ENCODE measurements at regions not wholly inside any gene's neighbourhood (a gene's known extent, or its start where the extent isn't known, plus 50 kb on each side); places are given as distances from the start of the nearest gene placed in this dataset.
"Not testable (repeated sequence)": the region's sequence is repeated elsewhere in the genome, so short reads cannot be mapped to it uniquely, and the experiment has no call there.

DNA sequence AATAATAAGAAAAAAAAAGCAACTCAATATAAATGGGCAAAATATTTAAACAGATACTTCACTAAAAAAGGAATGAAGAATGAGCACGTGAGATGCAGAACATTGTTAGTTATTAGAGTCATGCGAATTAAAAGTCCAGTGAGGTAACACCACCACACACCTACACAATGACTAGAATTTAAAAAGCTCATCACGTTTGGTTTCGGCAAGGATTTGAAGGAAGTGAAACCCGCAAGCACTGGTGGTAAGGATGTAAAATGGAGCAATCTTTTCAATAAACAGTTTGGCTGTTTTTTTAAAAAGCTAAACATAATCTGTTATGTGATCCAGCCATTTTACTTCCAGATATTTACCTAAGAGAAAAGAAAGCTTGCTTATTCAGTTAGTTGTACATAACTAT lies 1181.6 kb upstream of the CELF4 start:
- DNase-seq (ENCODE audit: low read depth, low spot score): no peak

DNA sequence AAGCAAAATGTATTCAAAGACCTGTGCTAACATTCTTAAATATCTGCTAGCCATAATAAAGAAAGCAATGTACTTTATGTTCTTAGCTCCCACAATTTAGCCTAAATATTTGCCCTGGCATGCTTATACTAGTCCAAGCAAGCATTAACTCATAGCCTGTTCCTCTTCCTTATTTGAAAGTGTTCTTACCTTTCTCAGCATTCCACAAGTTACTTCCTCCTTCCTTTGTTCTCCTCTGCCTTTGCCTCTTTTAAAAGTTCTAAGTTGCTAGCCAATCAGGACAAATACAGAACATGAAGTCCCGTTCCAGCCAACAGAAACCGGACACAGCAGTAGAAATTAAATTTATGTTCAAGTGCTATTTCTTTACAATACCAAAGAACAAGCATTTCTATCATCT lies 1154.6 kb upstream of the CELF4 start:
- DNase-seq (ENCODE audit: low read depth, low spot score): not testable (repeated sequence)

DNA sequence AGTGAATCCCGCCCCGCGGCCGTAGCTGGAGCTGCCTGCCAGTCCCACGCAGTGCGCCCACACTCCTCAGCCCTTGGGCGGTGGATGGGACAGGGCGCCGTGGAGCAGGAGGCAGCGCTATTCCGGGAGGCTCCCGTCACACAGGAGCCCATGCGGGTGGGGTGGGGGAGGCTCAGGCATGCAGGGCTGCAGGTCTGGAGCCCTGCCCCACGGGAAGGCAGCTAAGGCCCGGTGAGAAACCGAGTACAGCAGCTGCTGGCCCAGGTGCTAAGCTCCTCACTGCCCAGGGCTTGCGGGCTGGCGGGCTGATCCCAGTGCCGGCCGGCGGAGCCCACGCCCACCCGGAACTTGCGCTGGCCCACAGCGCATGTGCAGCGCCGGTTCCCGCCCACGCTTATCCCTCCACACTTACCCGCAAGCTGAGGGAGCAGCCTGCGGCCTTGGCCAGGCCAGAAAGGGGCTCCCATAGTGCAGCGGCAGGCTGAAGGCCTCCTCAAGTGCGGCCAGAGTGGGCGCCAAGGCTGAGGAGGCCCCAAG lies 1152.8 kb upstream of the CELF4 start:
- no peak for DNase-seq (ENCODE audit: low read depth, low spot score)

DNA sequence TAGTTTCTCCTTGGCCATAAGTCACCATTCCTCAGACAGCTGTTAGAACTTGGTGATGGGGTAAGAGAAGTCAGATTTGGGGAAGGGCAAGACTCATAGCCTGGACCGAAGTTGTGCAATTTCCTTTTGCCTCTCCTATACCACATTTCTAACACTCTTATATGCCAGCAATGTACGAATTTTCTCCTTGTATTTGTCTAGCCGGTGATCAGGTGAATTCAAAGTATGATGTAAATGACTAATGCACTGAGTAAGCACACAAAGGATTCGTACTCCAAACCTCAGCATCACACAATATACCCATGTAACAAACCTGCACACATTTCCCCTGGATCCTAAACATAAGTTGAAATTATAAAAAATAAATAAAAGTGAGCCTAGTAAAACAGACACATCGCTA lies 1143.5 kb upstream of the CELF4 start:
- DNase-seq (ENCODE audit: low read depth, low spot score): no peak

DNA sequence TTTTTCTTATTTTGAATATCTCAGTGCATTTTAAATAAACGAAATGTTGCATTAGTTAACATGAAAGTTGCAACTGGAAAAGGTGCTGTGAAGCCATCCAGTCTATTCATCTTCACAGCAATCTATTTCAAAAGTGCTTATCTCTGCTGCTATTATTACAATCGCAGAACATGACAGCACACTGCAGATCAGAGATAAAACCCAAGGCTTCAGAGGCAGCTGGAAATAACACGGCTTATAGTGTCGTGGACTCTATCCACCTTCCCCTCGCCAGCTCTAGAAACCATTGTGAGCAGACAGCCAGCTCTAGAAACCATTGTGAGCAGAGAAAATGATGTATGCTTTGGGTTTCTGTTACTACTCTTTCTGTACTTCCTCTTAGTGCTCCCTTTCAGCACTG lies 1140.8 kb upstream of the CELF4 start:
- no peak for DNase-seq (ENCODE audit: low read depth, low spot score)

DNA sequence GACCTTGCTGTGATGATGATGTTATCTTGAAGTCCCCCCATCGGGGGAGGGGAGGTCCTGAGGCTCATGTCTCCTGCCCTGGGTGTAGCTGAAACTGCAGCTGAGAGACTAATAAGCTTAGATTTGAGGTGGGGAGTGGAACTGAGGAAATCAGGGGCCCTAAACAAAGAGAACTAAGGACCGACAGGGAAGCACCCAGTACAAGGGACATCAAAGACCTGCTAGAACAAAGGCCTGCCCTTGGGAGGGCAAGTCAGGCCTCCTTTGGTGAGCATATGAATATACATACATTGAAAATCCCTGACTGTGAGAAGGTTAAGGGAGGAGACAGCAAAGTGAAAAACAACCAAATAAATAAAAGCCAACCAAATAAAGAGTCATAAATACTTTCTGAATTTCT lies 1132.5 kb upstream of the CELF4 start:
- DNase-seq (ENCODE audit: low read depth, low spot score): no peak

DNA sequence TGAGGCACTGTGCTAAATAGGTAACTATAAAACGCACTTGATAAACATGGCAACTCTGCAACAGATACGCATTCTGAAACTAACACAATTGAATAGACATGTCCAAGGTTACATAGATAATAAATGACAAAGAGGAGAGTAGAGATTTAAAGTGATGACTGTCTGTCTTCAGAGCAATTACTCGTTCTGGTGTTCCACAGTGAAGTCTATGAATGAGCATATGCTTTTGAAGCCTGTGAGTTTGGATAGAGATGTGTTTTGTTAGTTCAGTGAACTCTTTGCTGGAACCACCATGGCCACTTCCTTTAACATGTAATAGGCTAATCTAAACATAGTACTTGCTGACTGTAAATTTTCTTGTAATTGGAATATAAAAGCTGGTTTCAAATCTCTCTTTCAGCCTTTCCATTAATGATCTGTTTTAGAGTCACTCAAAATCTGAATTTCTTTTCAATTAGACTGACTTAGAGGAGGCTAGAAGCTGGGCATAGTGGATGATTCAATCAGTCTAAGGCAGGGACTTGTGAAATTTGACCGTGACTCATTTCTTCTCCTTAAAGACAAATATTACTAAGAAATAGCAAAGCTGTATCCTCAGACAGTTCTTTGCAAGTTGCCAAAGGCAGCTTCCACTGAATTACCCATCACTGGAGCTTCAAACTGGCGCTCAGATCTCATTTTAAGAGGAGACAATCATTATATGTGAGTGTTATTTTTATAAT lies 1130.1 kb upstream of the CELF4 start:
- DNase-seq (ENCODE audit: low read depth, low spot score): no peak

DNA sequence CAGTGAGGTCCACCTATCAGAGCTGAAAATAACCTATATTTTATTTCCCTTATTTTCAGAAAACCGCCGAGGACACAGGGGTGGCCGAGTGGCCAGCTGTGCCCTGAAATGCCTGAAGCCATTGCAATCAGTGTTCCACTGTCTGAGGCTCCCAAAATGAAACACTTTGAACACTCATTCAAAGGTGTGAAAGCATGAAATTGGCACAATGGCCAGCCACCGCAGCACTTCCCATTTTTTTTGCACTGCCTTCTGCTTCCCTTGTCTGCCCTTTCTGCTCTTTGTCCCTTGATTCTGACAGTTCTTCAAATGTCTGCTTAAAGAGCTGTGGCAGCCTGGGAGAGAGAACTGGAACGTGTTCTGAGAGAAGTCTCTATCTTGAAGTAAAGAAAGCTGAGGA lies 1127.5 kb upstream of the CELF4 start:
- DNase-seq (ENCODE audit: low read depth, low spot score): no peak

DNA sequence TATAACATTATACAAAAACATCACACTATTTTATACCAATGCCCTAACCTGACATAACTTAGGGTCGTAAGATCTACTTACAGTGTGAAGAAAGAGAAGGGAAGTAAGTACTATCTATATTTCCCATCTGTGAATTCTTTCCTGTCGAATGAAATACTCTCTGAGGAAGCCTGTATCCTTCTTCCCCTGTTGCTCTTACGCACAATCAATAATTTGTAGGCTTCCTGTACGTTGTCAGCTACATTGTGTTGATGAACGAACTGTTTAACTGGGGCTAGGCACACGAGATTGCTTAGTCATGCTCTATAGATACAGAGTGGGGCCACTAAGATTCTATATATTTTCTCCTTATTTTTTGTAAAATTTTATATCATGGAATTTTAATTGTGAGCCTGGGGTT lies 1125.0 kb upstream of the CELF4 start:
- DNase-seq (ENCODE audit: low read depth, low spot score): no peak

DNA sequence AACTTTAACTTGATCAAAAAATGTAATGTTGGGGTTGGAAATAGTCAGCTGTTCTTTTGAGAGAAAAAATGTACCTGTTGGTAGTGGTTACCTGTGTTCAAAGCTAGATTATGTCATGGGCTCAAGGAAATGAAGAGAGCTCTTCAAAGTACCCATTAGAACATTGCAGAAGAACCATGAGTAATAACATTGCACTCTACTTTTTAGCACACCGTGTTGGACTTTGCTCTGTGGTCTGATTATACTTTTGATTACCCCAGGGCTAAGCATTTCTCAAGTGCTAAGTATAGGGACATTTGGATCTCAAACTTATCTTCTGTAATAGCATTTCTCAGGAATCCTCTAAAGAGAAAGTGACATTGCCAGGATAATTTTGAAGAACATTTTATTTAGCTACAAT lies 1122.8 kb upstream of the CELF4 start:
- no peak for DNase-seq (ENCODE audit: low read depth, low spot score)

DNA sequence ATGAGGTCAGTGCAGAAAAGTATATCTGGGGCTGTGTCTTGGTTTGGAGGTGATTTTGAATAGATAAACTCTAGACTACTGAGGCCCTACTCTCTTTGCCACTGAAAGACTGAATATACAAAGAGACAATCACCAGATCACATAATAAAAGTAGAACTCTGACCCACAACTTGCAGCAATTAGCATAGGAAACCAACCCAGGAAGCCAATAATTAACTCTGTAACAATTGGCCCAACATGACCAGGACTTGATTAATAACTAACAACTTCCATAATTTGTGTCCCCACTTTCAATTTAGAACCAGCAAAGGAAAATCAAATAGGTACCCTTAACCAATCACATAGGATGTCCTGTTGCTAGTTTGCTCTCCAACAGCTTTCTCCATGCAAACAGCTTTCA lies 1104.9 kb upstream of the CELF4 start:
- DNase-seq (ENCODE audit: low read depth, low spot score): no peak

DNA sequence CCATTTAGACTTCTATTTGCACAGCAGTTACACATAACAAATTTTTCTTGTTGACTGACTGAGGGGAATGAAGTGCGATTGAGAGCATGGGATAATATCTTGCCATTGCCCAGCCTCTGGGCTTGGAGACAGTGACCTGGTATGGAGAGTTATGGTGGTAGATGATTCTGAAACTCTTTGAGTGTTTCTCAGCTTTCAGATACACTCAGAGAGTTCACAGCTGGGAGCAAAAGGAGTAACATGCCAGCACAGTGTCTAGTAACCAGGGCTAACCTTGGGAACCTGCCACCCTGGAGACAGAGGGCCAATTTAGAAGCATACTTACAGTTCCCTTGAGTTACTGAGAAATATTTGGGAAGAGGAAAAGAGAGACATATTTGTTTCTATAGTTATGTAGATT lies 1099.3 kb upstream of the CELF4 start:
- no peak for DNase-seq (ENCODE audit: low read depth, low spot score)

DNA sequence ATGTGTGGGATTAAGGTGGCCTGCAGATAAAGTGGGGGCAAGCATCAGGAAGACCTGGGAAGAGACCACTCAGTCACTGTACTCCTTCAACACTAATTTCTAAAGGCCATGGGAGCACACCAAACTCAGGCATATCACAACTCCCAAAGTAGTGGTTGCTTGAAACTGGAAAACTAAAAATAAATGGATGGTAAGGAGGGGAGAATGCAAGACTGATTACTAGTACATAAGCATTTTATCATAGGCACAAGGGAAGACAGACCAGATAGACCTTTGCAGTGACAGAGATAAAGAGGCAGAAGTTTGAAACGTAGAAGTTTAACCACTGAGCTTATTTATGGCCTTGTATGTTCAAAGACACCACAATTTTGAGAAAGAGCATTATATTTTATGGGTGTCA lies 1098.1 kb upstream of the CELF4 start:
- no peak for DNase-seq (ENCODE audit: low read depth, low spot score)

DNA sequence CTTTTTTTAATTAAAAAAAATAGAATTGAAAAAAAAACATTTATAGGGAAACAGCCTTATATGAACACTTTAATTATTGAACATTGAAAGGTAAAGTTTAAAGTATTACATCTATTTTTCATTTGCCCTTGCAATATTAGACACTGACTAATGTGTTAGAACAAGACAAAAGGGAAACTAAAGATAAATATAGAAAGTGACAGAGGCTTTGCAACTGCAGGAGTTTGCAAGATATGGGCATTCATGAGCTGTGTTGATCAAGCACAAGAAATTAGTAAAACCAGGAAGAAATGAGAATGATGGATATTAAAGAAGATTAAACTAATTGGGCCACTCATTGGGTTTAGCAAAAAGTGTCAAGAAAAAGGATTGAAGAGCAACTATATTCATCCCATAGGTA lies 1097.7 kb upstream of the CELF4 start:
- no peak for DNase-seq (ENCODE audit: low read depth, low spot score)

DNA sequence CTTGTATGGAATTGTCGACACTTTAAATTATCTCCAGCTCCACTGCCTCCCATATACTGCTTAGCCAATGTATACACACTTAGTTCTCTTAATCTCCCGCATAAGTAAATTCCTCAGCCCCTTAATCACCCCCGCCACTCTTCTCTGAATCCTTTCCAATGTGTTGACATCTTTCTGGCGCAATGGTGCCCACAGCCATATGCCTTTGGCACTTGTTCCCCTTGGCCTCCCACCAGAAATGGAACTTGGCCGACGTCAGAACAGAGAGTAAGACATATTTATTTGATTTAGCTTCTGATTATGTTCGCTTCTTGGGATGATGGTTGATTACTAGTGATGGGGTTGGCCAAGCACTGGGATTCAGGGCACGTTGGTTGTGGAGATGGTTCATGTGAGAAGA lies 1089.3 kb upstream of the CELF4 start:
- DNase-seq (ENCODE audit: low read depth, low spot score): no peak

DNA sequence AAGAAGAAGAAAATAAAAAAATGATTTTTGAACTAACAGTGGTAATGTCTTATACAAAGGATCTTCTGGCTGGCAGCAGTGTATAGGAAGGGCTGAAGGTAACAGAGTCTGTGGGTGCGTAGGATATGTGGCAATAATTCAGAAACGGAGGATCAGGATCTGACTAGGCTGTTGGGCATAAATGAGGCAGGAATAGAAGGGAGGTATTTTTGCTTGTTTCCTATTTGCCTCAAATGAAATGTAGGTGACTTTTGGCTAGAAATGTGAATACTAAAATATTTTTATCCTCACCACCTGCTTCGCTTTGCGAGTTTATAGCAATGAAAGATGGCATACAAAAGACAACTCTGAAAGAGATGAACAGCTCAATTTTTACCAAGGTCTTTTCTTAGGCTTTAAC lies 1086.1 kb upstream of the CELF4 start:
- no peak for DNase-seq (ENCODE audit: low read depth, low spot score)

DNA sequence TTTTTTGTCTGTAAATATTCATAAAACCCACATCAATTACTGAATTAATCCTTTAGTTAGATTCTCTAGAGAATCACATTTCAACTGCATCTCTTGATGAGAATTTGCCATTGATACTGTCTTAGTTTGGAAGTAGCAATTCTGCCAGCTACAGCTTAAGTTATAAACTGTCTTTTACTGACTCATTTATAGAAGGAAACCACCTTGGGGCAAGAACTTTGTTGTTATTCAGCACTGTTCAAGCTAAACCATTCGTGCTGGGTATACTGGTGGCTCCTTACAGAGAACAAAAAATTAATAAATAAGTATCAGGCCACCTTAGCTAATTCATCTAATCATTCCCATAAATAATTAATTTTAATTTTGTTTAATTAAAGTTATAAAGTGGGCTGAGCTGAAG lies 1082.6 kb upstream of the CELF4 start:
- no peak for DNase-seq (ENCODE audit: low read depth, low spot score)

DNA sequence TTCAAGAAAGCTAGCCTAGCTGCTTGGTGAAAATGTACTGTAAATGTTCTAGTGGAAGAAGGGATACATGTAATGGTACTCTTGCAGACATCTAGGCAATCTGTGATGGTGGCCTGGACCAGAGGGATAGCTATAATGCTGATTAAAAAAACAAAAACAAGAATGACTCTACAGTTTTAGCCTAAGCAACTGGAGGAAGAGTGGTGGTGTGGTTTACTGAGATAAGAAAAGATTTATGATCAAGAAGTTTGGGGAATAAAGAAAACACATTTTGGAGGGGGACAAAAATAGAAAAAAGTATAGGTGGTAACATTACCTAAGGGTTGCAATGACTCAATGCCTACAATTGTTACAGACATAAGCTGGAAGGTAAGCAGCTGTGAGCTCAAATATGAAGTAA lies 1080.7 kb upstream of the CELF4 start:
- DNase-seq (ENCODE audit: low read depth, low spot score): no peak

DNA sequence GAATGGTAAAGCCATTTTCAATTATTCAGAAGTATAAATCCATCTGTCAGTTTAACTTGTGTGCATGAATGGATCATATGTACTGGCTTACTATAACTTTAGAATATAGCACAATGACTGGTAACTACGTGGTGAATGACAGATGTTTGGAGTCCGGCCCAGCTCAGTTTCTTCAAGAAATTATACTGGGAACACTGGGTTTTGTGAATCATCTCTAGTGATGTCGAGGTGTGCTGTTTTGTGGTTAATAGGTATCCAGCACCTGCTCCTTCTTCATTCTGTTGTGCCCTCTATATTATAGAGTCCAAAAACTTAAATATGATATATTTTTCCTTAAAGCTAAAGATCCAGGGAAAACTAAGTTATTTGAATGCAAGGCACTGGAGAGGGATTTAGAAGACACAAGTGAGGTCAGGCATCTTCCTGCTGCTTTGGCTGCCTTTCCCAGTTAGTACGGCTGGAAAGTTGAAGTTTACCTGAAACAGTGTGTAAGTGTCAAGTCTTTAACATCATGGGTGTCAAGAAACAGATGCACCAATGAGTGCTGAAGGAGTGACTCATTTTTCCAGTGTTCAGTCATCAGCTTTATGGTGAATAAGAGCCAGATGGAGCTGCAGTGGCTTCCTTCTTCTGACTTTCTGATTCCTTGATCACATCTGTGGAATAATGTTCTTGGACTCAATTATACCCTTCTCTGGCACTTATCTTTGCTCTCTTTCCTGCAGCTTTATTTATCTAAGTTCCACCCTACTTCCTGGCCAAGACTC lies 1079.5 kb upstream of the CELF4 start:
- no peak for DNase-seq (ENCODE audit: low read depth, low spot score)

DNA sequence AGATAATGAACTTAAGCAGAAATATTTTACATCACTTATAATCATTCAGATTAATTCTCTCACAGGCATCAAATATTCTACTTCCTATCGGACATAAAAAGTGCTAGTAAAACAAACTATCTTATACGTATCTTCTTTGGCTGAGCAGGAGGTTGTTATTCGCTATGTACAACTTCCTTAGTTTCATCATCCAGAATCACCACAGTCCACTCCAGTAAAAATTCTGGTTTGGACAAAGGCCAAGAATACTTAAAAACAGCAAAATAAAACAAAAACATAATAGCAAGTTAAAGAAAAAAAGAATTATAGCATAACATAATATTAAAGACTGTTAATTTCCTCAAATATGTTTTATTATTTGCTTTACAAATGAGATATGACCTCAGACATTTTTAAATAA lies 1077.1 kb upstream of the CELF4 start:
- DNase-seq (ENCODE audit: low read depth, low spot score): no peak

DNA sequence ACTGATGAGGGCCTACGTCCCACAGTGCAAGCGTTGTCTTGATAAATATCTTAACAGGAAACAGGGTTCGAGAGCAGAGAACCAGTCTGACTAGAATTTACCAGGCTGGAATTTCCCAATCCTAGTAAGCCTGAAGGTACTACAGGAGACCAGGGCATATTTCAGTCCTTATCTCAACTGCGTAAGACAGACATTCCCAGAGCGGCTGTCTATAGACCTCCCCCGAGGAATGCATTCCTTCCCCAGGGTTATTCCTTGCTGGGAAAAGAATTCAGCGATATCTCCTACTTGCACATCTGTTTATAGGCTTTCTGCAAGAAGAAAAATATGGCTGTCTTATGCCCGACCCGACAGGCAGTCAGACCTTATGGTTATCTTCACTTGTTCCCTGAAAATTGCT lies 1074.1 kb upstream of the CELF4 start:
- DNase-seq (ENCODE audit: low read depth, low spot score): not testable (repeated sequence)

DNA sequence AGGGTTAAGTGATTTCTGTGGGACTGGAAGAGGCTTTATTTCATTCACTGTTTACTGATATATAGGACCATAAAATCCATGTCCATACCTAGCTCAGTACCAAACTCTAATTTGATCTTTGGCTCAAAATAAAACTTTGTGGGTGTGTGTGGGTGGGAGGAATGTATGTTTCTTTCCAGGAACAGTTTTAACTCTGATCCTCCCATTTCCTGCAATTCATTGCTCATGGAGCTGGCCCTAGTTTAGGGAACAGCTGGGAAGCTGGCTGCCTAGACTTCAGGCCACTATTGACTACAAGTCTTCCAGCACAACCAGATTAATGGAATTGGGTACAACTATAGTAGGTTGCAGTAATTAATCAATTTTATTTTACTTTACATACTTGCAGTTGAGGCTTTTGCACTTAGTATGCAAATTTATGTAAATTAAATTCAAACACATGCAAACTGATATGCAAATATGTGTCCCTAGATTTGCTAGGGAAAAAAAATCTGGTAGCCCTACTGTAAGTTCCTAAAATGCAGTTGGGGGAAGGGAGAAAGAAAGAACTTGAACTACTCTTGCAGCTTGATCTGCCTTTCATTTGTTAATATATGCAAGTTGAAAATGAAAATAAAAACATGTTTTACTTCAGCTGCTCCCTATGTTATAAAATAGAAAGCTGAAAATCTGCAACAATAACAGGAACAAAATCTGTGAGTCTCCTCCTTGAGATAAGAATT lies 1070.3 kb upstream of the CELF4 start:
- no peak for DNase-seq (ENCODE audit: low read depth, low spot score)

DNA sequence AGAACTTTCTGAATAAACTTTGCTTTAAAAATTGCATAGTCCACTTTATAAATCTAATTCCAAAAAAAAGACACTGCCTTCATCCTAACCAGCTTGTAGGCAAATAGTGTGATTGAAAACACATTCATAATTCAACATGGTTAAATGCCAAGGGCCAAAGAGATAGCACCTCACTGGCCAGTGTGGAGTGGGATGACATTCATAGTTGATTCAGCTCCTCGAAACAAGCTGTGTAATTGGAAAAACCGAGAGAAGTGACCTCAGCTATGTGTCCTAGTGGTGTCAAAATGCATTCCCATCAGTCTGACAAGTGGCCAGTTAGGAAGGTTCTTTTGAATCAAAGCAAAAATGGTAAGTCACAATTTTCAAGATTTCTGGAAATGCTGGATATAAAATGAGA lies 1068.5 kb upstream of the CELF4 start:
- DNase-seq (ENCODE audit: low read depth, low spot score): no peak

All from smooth muscle cell of the brain vasculature (primary cell).